Trophoblast cell (in vitro differentiated cells and primary cell): ENCODE measurements at regions not wholly inside any gene's neighbourhood (a gene's known extent, or its start where the extent isn't known, plus 50 kb on each side); places are given as distances from the start of the nearest gene placed in this dataset.

Experiments
- DNase-seq, 2 donors: peaks; one replicate each; pipeline ENCODE4 v3.0.0-alpha.2; 2016
- H2AFZ ChIP-seq: 2 replicates; pipeline ENCODE4 v1.6.1; 2013; ENCODE audit warnings: low read length, moderate library complexity, mild to moderate bottlenecking; ENCODE audit not compliant: insufficient read depth, poor library complexity
- H2AK5ac ChIP-seq: 2 replicates; pipeline ENCODE4 v1.6.1; 2013; ENCODE audit warnings: mild to moderate bottlenecking, low read length
- H2BK120ac ChIP-seq: 2 replicates; pipeline ENCODE4 v1.6.1; 2013; ENCODE audit warnings: low read length, mild to moderate bottlenecking, moderate library complexity; ENCODE audit not compliant: insufficient read depth, poor library complexity
- H2BK12ac ChIP-seq: 2 replicates; pipeline ENCODE4 v1.6.1; 2013; ENCODE audit warnings: mild to moderate bottlenecking, low read length, moderate library complexity
- H2BK5ac ChIP-seq: 2 replicates; pipeline ENCODE4 v1.6.1; 2013; ENCODE audit warnings: low read length, low read depth, moderate library complexity, mild to moderate bottlenecking; ENCODE audit not compliant: poor library complexity
- H3K14ac ChIP-seq: 2 replicates; pipeline ENCODE4 v1.6.1; 2013; ENCODE audit warnings: mild to moderate bottlenecking, low read length
- H3K18ac ChIP-seq: 2 replicates; pipeline ENCODE4 v1.6.1; 2013; ENCODE audit warnings: mild to moderate bottlenecking, low read length
- H3K23ac ChIP-seq: 2 replicates; pipeline ENCODE4 v1.6.1; 2013; ENCODE audit warnings: low read length
- H3K27ac ChIP-seq: 2 replicates; pipeline ENCODE4 v1.5.1; 2013; ENCODE audit warnings: low read depth, mild to moderate bottlenecking, inconsistent platforms, low read length, moderate library complexity
- H3K27me3 ChIP-seq: 2 replicates; pipeline ENCODE4 v1.6.1; 2013; ENCODE audit warnings: inconsistent platforms, mild to moderate bottlenecking, low read length, moderate library complexity; ENCODE audit not compliant: insufficient read depth
- H3K36me3 ChIP-seq, 2 experiments: 1 replicate in 1 of 2; 2 replicates in 1 of 2; pipeline ENCODE4 v1.6.1; 2013; ENCODE audit warnings: low read length in 2 of 2, mild to moderate bottlenecking in 2 of 2, moderate library complexity in 1 of 2; ENCODE audit not compliant: insufficient read depth in 2 of 2, control insufficient read depth in 1 of 2
- H3K4ac ChIP-seq: 2 replicates; pipeline ENCODE4 v1.6.1; 2013; ENCODE audit warnings: low read depth, mild to moderate bottlenecking, low read length, moderate library complexity
- H3K4me1 ChIP-seq, 2 experiments: 1 replicate in 1 of 2; 2 replicates in 1 of 2; pipeline ENCODE4 v1.6.1; 2013; ENCODE audit warnings: low read length in 2 of 2, mild to moderate bottlenecking in 2 of 2, moderate library complexity in 1 of 2; ENCODE audit not compliant: insufficient read depth in 2 of 2, control insufficient read depth in 1 of 2
- H3K4me2 ChIP-seq: 2 replicates; pipeline ENCODE4 v1.6.1; 2013; ENCODE audit warnings: inconsistent platforms, mild to moderate bottlenecking, low read length, moderate library complexity
- H3K4me3 ChIP-seq: 2 replicates; pipeline ENCODE4 v1.5.1; 2013; ENCODE audit warnings: mild to moderate bottlenecking, low read depth, low read length, inconsistent platforms
- H3K79me1 ChIP-seq: one replicate; pipeline ENCODE4 v1.6.1; 2013; ENCODE audit warnings: low read length
- H3K79me2 ChIP-seq: 2 replicates; pipeline ENCODE4 v1.6.1; 2013; ENCODE audit warnings: low read length, mild to moderate bottlenecking; ENCODE audit not compliant: control insufficient read depth, insufficient read depth, poor library complexity
- H3K9ac ChIP-seq: 2 replicates; pipeline ENCODE4 v1.6.1; 2013; ENCODE audit warnings: mild to moderate bottlenecking, low read length
- H3K9me3 ChIP-seq: 2 replicates; pipeline ENCODE4 v1.6.1; 2013; ENCODE audit warnings: low read depth, mild to moderate bottlenecking, control low read depth, inconsistent platforms, low read length; ENCODE audit not compliant: insufficient read depth
- H4K12ac ChIP-seq: 2 replicates; pipeline ENCODE4 v1.6.1; 2013; ENCODE audit warnings: low read depth, mild to moderate bottlenecking, low read length, moderate library complexity
- H4K8ac ChIP-seq: 2 replicates; pipeline ENCODE4 v1.6.1; 2013; ENCODE audit warnings: low read depth, mild to moderate bottlenecking, low read length, moderate library complexity
- H4K91ac ChIP-seq: one replicate; pipeline ENCODE4 v1.6.1; 2013; ENCODE audit warnings: low read depth, mild to moderate bottlenecking, low read length, moderate library complexity
- WGBS: extraction: QIAGEN DNeasy Blood & Tissue Kit; methylation state at CpG from one replicate; pipeline ENCODE4 v1.1.7; 2013; ENCODE audit warnings: missing lambda C conversion rate; ENCODE audit not compliant: insufficient read length, insufficient coverage; ENCODE audit errors: extremely low coverage; 5-methylcytosine and 5-hydroxymethylcytosine counted together

DNA sequence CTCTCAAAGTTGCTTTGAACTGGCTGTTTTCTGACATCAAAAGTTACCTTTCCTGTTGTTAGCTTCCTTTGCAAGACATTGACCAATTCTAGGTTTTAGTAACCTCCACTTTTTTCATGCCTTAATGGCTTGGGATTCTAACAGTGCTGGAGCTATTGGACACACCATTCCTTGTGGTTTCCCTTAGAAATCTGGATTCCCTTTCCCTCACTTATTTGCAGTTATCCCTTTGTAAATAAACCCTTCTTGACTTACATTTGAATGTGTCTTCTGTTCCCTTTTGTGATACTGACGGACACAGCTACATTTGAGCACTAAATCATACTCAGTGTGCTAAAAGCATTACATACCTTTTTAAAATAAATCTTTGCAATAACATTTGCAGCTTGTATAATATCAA lies 1927.6 kb upstream of the IGFBP7 start:
- Histone ChIP-seq H3K4ac (no peak overlapping the region), H2AK5ac (no peak overlapping the region), H2BK12ac (no peak overlapping the region), H3K4me2 (no peak overlapping the region), H4K12ac (no peak overlapping the region), H3K27me3 (no peaks in the 10 kb centered on the region), H3K27ac (no peak overlapping the region), H3K4me1 (no peaks in the 10 kb centered on the region), H3K14ac (no peak overlapping the region), H3K79me2 (no peaks in the 10 kb centered on the region), H3K4me3 (no peak overlapping the region), H3K9me3 (no peaks in the 10 kb centered on the region), H3K79me1 (no peaks in the 10 kb centered on the region), H2BK5ac (no peak overlapping the region), H3K9ac (no peak overlapping the region), H4K91ac (no peak overlapping the region), H2AFZ (no peak overlapping the region), H2BK120ac (no peak overlapping the region), H3K36me3 (no peaks in the 10 kb centered on the region), H3K18ac (no peak overlapping the region), H3K23ac (no peak overlapping the region), H4K8ac (no peak overlapping the region)
- no CpG with 5 or more reads among the region's 1 CpG for WGBS
- DNase-seq, result no peak

GRCh38 chr4:59039046-59039445 lies 1928.9 kb upstream of the IGFBP7 start:
- H3K27ac ChIP-seq, result no peak overlapping the region
- H3K23ac ChIP-seq, result no peak overlapping the region
- no peak overlapping the region for H3K9ac ChIP-seq
- H4K8ac ChIP-seq, result no peak overlapping the region
- H2AFZ ChIP-seq, result no peak overlapping the region
- H3K36me3 ChIP-seq, result no peaks in the 10 kb centered on the region
- H4K91ac ChIP-seq, result no peak overlapping the region
- no peaks in the 10 kb centered on the region for H3K4me1 ChIP-seq
- WGBS, result no CpG with 5 or more reads among the region's 6 CpGs
- H3K14ac ChIP-seq, result no peak overlapping the region
- H3K4me3 ChIP-seq, result no peak overlapping the region
- no peaks in the 10 kb centered on the region for H3K9me3 ChIP-seq
- no peaks in the 10 kb centered on the region for H3K79me2 ChIP-seq
- no peak for DNase-seq
- no peak overlapping the region for H3K4me2 ChIP-seq
- H2BK5ac ChIP-seq, result no peak overlapping the region
- H3K18ac ChIP-seq, result no peak overlapping the region
- H3K4ac ChIP-seq, result no peak overlapping the region
- H2AK5ac ChIP-seq, result no peak overlapping the region
- H2BK12ac ChIP-seq, result no peak overlapping the region
- H4K12ac ChIP-seq, result no peak overlapping the region
- no peaks in the 10 kb centered on the region for H3K27me3 ChIP-seq
- H2BK120ac ChIP-seq, result no peak overlapping the region
- H3K79me1 ChIP-seq, result no peaks in the 10 kb centered on the region

GRCh38 chr4:59044286-59044900 lies 1934.2 kb upstream of the IGFBP7 start:
- no peak overlapping the region for H4K12ac ChIP-seq
- no peak for DNase-seq

DNA sequence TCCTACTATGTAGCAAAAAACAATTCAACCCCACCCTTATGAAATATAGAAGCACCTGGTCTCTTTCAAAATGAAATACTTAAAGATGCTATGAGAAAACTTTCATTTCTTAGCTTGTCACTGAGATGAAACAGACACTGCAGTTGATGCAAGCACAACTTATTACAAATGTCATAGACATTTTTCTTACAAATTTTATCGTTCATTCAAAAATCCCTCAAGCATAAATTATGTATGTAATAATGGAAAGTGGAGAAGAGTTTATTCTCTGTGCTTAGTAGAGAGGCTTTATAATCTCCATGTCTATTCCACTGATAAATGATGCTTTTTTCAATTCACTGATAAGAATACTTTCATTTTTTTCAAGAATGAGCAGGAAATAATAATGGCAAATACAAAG lies 1943.9 kb upstream of the IGFBP7 start:
- H3K36me3 ChIP-seq, result no peaks in the 10 kb centered on the region
- no peak for DNase-seq
- no peak overlapping the region for H3K4me3 ChIP-seq
- H2BK120ac ChIP-seq, result no peak overlapping the region
- no peak overlapping the region for H4K12ac ChIP-seq
- H2BK5ac ChIP-seq, result no peak overlapping the region
- no peak overlapping the region for H2BK12ac ChIP-seq
- no peak overlapping the region for H3K23ac ChIP-seq
- H3K9me3 ChIP-seq, result no peaks in the 10 kb centered on the region
- H2AFZ ChIP-seq, result no peak overlapping the region
- no peak overlapping the region for H4K91ac ChIP-seq
- no peak overlapping the region for H3K27ac ChIP-seq
- WGBS, result no CpG with 5 or more reads among the region's 1 CpG
- no peak overlapping the region for H3K18ac ChIP-seq
- H3K14ac ChIP-seq, result no peak overlapping the region
- H3K79me2 ChIP-seq, result no peaks in the 10 kb centered on the region
- H3K9ac ChIP-seq, result no peak overlapping the region
- no peak overlapping the region for H2AK5ac ChIP-seq
- H4K8ac ChIP-seq, result no peak overlapping the region
- H3K79me1 ChIP-seq, result no peaks in the 10 kb centered on the region
- no peak overlapping the region for H3K4me2 ChIP-seq
- H3K4ac ChIP-seq, result no peak overlapping the region
- H3K4me1 ChIP-seq, result no peaks in the 10 kb centered on the region
- no peaks in the 10 kb centered on the region for H3K27me3 ChIP-seq

More at GRCh38 chr4:59044286-59044900, 1934.2 kb upstream of the IGFBP7 start:
- Histone ChIP-seq H3K79me1 (no peaks in the 10 kb centered on the region), H3K27ac (no peak overlapping the region), H2BK120ac (no peak overlapping the region), H3K4me2 (no peak overlapping the region), H3K4ac (no peak overlapping the region), H3K18ac (no peak overlapping the region), H3K36me3 (no peaks in the 10 kb centered on the region), H3K4me1 (no peaks in the 10 kb centered on the region), H3K9me3 (no peaks in the 10 kb centered on the region), H4K8ac (no peak overlapping the region), H3K4me3 (no peak overlapping the region), H3K9ac (no peak overlapping the region), H3K23ac (no peak overlapping the region), H2AK5ac (no peak overlapping the region), H3K14ac (no peak overlapping the region), H2BK12ac (no peak overlapping the region), H3K79me2 (no peaks in the 10 kb centered on the region), H2AFZ (no peak overlapping the region), H3K27me3 (no peaks in the 10 kb centered on the region), H4K91ac (no peak overlapping the region), H2BK5ac (no peak overlapping the region)
- WGBS, result no CpG with 5 or more reads among the region's 5 CpGs
